H1 (cell line): ENCODE measurements at regions not wholly inside any gene's neighbourhood (a gene's known extent, or its start where the extent isn't known, plus 50 kb on each side); places are given as distances from the start of the nearest gene placed in this dataset.

ENCODE experiments used
- CTCF ChIA-PET: fragments of 300-600 bp; sonication (Branson Sonifier 250); formaldehyde crosslinking; loops from one replicate; lab custom pipeline; 2021; ENCODE audit not compliant: partially characterized antibody; lab: Charles Lee
- POLR2A ChIA-PET: fragments of 300-600 bp; sonication (Branson Sonifier 250); formaldehyde crosslinking; loops from one replicate; lab custom pipeline; 2021; ENCODE audit warnings: inconsistent platforms; ENCODE audit not compliant: partially characterized antibody; lab: Charles Lee
- DNase-seq, 2 experiments: peaks; one replicate each; pipeline versions ENCODE4 v3.0.0 to v3.0.0-alpha.2; 2010 to 2022; ENCODE audit warnings: low spot score in 2 of 2, low read depth in 1 of 2, mixed read lengths in 1 of 2
- FAIRE-seq: peaks from 2 replicates; lab custom pipeline; 2011; peaks lifted over from hg19 to GRCh38; lab: Jason Lieb, UNC
- H2AFZ ChIP-seq: 2 replicates; pipeline ENCODE4 v1.8.1; 2012; ENCODE audit warnings: low read length, inconsistent platforms
- H2AK5ac ChIP-seq: 2 replicates; pipeline ENCODE4 v1.6.1; 2013; ENCODE audit warnings: low read depth, low read length
- H2BK120ac ChIP-seq: replicated peaks from 2 replicates; pipeline ENCODE3; 2013; ENCODE audit warnings: low read depth, low read length, inconsistent platforms
- H2BK12ac ChIP-seq: 2 replicates; pipeline ENCODE4 v1.6.1; 2013; ENCODE audit warnings: low read depth, low read length
- H2BK15ac ChIP-seq: 2 replicates; pipeline ENCODE4 v1.6.1; 2013; ENCODE audit warnings: low read length
- H2BK20ac ChIP-seq: 2 replicates; pipeline ENCODE4 v1.6.1; 2013; ENCODE audit warnings: low read length
- H2BK5ac ChIP-seq: 2 replicates; pipeline ENCODE4 v1.6.1; 2013; ENCODE audit warnings: low read depth, low read length
- H3K14ac ChIP-seq: 2 replicates; pipeline ENCODE4 v1.6.1; 2013; ENCODE audit warnings: inconsistent platforms; ENCODE audit not compliant: insufficient read length
- H3K18ac ChIP-seq: 2 replicates; pipeline ENCODE4 v1.6.1; 2013; ENCODE audit warnings: low read length; ENCODE audit errors: extremely low read depth
- H3K23ac ChIP-seq: 2 replicates; pipeline ENCODE4 v1.6.1; 2013; ENCODE audit warnings: inconsistent platforms; ENCODE audit not compliant: insufficient read length
- H3K23me2 ChIP-seq: 2 replicates; pipeline ENCODE4 v1.6.1; 2013; ENCODE audit warnings: low read depth, low read length
- H3K27ac ChIP-seq: 2 replicates; pipeline ENCODE4 v1.6.1; 2011; ENCODE audit warnings: low read depth, low read length, inconsistent platforms
- H3K27me3 ChIP-seq, 4 experiments: replicated peaks in 1 of 4; 1 replicate in 1 of 4; 2 replicates in 3 of 4; pipeline versions ENCODE4 v1.6.1 to v1.8.1; 2011 to 2013; ENCODE audit warnings: low read length in 3 of 4, mild to moderate bottlenecking in 3 of 4, inconsistent platforms in 2 of 4, mixed read lengths in 2 of 4, moderate library complexity in 1 of 4; ENCODE audit not compliant: control insufficient read depth in 3 of 4, insufficient read depth in 3 of 4; ENCODE audit errors: extremely low read depth in 1 of 4
- H3K36me3 ChIP-seq, 4 experiments: 2 replicates each; pipeline versions ENCODE4 v1.6.1 to v1.8.1; 2011 to 2013; ENCODE audit warnings: mild to moderate bottlenecking in 4 of 4, low read length in 3 of 4, moderate library complexity in 2 of 4, control low read depth in 1 of 4, inconsistent platforms in 1 of 4; ENCODE audit not compliant: insufficient read depth in 4 of 4, control insufficient read depth in 2 of 4
- H3K4ac ChIP-seq: replicated peaks from 2 replicates; pipeline ENCODE3; 2013; ENCODE audit warnings: low read length, low read depth, mixed read lengths, inconsistent platforms; ENCODE audit not compliant: insufficient read length
- H3K4me1 ChIP-seq, 4 experiments: replicated peaks in 1 of 4; 1 replicate in 1 of 4; 2 replicates in 3 of 4; pipeline versions ENCODE4 v1.6.1 to v1.8.1; 2011 to 2013; ENCODE audit warnings: low read length in 3 of 4, inconsistent platforms in 2 of 4, mixed read lengths in 1 of 4; ENCODE audit not compliant: insufficient read depth in 4 of 4, control insufficient read depth in 3 of 4
- H3K4me2 ChIP-seq, 2 experiments: 2 replicates each; pipeline versions ENCODE4 v1.6.1 to v1.8.1; 2011 to 2013; ENCODE audit warnings: low read depth in 2 of 2, low read length in 2 of 2, control low read depth in 1 of 2, inconsistent platforms in 1 of 2, mild to moderate bottlenecking in 1 of 2; ENCODE audit not compliant: insufficient read depth in 1 of 2
- H3K4me3 ChIP-seq, 4 experiments: fragments of 200-600, 300-600 bp in 1 of 4; sonication (generic), shearing (Covaris generic), sonication (Bioruptor Twin) in 1 of 4; 2 replicates each; pipeline versions ENCODE4 v1.5.1 to v1.8.1; 2011 to 2016; ENCODE audit warnings: low read length in 4 of 4, low read depth in 3 of 4, control low read depth in 2 of 4, inconsistent platforms in 2 of 4, mild to moderate bottlenecking in 2 of 4, mixed read lengths in 1 of 4, moderate library complexity in 1 of 4; ENCODE audit not compliant: insufficient read depth in 2 of 4; ENCODE audit errors: extremely low read depth in 1 of 4
- H3K56ac ChIP-seq: replicated peaks from 2 replicates; pipeline ENCODE3; 2013; ENCODE audit warnings: low read depth, mild to moderate bottlenecking, mixed read lengths, low read length, inconsistent platforms; ENCODE audit not compliant: insufficient read length
- H3K79me1 ChIP-seq: 2 replicates; pipeline ENCODE4 v1.6.1; 2013; ENCODE audit warnings: low read depth, low read length, control low read depth
- H3K79me2 ChIP-seq, 2 experiments: 2 replicates each; pipeline versions ENCODE4 v1.6.1 to v1.8.1; 2012 to 2013; ENCODE audit warnings: low read length in 2 of 2, mild to moderate bottlenecking in 2 of 2, inconsistent platforms in 1 of 2; ENCODE audit not compliant: insufficient read depth in 2 of 2, control insufficient read depth in 1 of 2
- H3K9ac ChIP-seq, 4 experiments: replicated peaks in 1 of 4; 1 replicate in 1 of 4; 2 replicates in 3 of 4; pipeline versions ENCODE4 v1.6.1 to v1.8.1; 2011 to 2013; ENCODE audit warnings: low read depth in 3 of 4, low read length in 3 of 4, control low read depth in 2 of 4, mild to moderate bottlenecking in 2 of 4, moderate library complexity in 2 of 4, inconsistent platforms in 1 of 4; ENCODE audit errors: extremely low read depth in 1 of 4
- H3K9me3 ChIP-seq, 2 experiments: 2 replicates each; pipeline versions ENCODE4 v1.6.1 to v1.8.1; 2012 to 2013; ENCODE audit warnings: mild to moderate bottlenecking in 2 of 2, moderate library complexity in 2 of 2, control low read depth in 1 of 2, inconsistent platforms in 1 of 2, low read depth in 1 of 2, low read length in 1 of 2, mixed read lengths in 1 of 2; ENCODE audit not compliant: insufficient read depth in 2 of 2
- H4K20me1 ChIP-seq, 2 experiments: replicated peaks in 1 of 2; 2 replicates each; pipeline versions ENCODE3 to v1.8.1; 2011 to 2013; ENCODE audit warnings: inconsistent platforms in 2 of 2, low read length in 2 of 2, mild to moderate bottlenecking in 1 of 2; ENCODE audit not compliant: insufficient read depth in 2 of 2, control insufficient read depth in 1 of 2
- H4K5ac ChIP-seq: 2 replicates; pipeline ENCODE4 v1.6.1; 2013; ENCODE audit warnings: low read length, low read depth, mixed read lengths, inconsistent platforms; ENCODE audit not compliant: insufficient read length
- H4K8ac ChIP-seq: 2 replicates; pipeline ENCODE4 v1.8.0; 2013; ENCODE audit warnings: mild to moderate bottlenecking, moderate library complexity, low read length, inconsistent platforms; ENCODE audit not compliant: insufficient read depth; ENCODE audit errors: extremely low read depth
- H4K91ac ChIP-seq: replicated peaks from 2 replicates; pipeline ENCODE3; 2013; ENCODE audit warnings: low read length, mixed read lengths, inconsistent platforms; ENCODE audit not compliant: insufficient read length
- ASH2L ChIP-seq: fragments of 200-600, 300-600 bp; sonication (generic); IDR thresholded peaks from one replicate; pipeline ENCODE4 v1.7.1; 2017; ENCODE audit warnings: low read length
- EGR1 ChIP-seq: IDR thresholded peaks from 2 replicates; pipeline ENCODE4 v1.6.1; 2011; ENCODE audit warnings: low read depth, low read length, borderline replicate concordance
- EZH2 ChIP-seq: fragments of 200-600 bp; sonication (generic); IDR thresholded peaks from 2 replicates; pipeline ENCODE4 v1.7.1; 2012; ENCODE audit warnings: low read depth, mild to moderate bottlenecking, moderate library complexity, low read length, inconsistent platforms; ENCODE audit not compliant: severe bottlenecking
- FOSL1 ChIP-seq: IDR thresholded peaks from 2 replicates; pipeline ENCODE4 v1.6.1; 2011; ENCODE audit warnings: mild to moderate bottlenecking, low read depth, low read length, moderate library complexity; ENCODE audit not compliant: insufficient read depth
- GABPA ChIP-seq: IDR thresholded peaks from 2 replicates; pipeline ENCODE4 v1.6.1; 2011; ENCODE audit warnings: mild to moderate bottlenecking, low read length, moderate library complexity, borderline replicate concordance; ENCODE audit not compliant: insufficient read depth
- NANOG ChIP-seq: IDR thresholded peaks from 2 replicates; pipeline ENCODE4 v1.6.1; 2011; ENCODE audit warnings: low read length, low read depth, mild to moderate bottlenecking, inconsistent platforms; ENCODE audit not compliant: insufficient read depth, poor library complexity, severe bottlenecking
- RAD21 ChIP-seq, 2 experiments: IDR thresholded peaks in 1 of 2; conservative IDR thresholded peaks in 1 of 2; 2 replicates each; pipeline ENCODE4 v1.6.1; 2011; ENCODE audit warnings: low read depth in 2 of 2, low read length in 2 of 2, improper control_type of control experiment in 1 of 2, inconsistent platforms in 1 of 2, mild to moderate bottlenecking in 1 of 2, moderate library complexity in 1 of 2
- RFX5 ChIP-seq: IDR thresholded peaks from 2 replicates; pipeline ENCODE4 v1.6.1; 2011; ENCODE audit warnings: low read depth, low read length, improper control_type of control experiment, borderline replicate concordance
- SRF ChIP-seq: IDR thresholded peaks from 2 replicates; pipeline ENCODE4 v1.6.1; 2011; ENCODE audit warnings: mild to moderate bottlenecking, low read depth, low read length, moderate library complexity
- TAF1 ChIP-seq: IDR thresholded peaks from 2 replicates; pipeline ENCODE4 v1.6.1; 2011; ENCODE audit warnings: mild to moderate bottlenecking, low read depth, low read length
- WGBS, 2 experiments: shearing (Covaris generic) in 1 of 2; methylation state at CpG; one replicate each; pipeline versions ENCODE4 v1.1.6 to v1.1.7; 2013 to 2015; ENCODE audit warnings: low lambda C conversion rate in 2 of 2, mixed read lengths in 2 of 2, inconsistent platforms in 1 of 2, low coverage in 1 of 2, missing lambda C conversion rate in 1 of 2; ENCODE audit not compliant: insufficient replicate concordance in 2 of 2, insufficient coverage in 1 of 2, insufficient read length in 1 of 2; ENCODE audit errors: extremely low coverage in 1 of 2, missing lambda C conversion rate in 1 of 2; 5-methylcytosine and 5-hydroxymethylcytosine counted together
- TF ChIP-seq, protein P1 (sequence below), 3 experiments: IDR thresholded peaks; 1 replicate in 2 of 3; 2 replicates in 1 of 3; pipeline versions ENCODE4 v1.5.1 to v1.6.1; 2011; ENCODE audit warnings: low read length in 3 of 3, mild to moderate bottlenecking in 3 of 3, inconsistent platforms in 2 of 3, low read depth in 1 of 3, moderate library complexity in 1 of 3; ENCODE audit not compliant: insufficient read depth in 1 of 3; ENCODE audit errors: control extremely low read depth in 1 of 3

DNA sequence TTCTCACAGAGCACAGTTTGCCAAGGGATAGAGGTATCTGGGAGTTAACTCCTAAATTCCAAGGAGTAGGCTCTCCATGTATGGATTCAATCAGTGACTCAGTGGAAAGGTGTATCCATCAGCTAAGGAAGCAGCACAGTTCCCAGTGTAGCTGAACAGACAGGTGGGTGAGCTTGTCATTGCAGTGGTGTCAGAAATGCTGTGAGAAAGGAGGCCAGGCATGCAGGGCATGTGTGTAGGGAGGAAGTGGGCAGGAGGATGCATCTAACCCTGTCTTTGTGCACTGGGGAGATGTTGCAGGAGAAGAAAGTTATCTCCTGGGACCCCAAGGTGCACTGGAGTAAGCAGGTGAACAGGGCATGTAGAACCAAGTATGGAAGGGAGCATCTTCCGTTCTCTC is 539.0 kb downstream of the VRK1 start:
- DNase-seq (no peak), FAIRE-seq (no peak)
- H3K27ac ChIP-seq = no peak overlapping the region
- H2AK5ac ChIP-seq = no peak overlapping the region
- no peak overlapping the region for H4K5ac ChIP-seq
- H3K4me1 ChIP-seq = no peaks in the 10 kb centered on the region
- H3K27me3 ChIP-seq = no peaks in the 10 kb centered on the region
- no peak overlapping the region for H2BK20ac ChIP-seq
- no peak overlapping the region for H3K14ac ChIP-seq
- CTCF ChIA-PET = interaction anchor here (1.1 to 1.3 kb wide), 2 partner anchors 11 to 12 kb away, joined by 3 read pairs; no protein-coding TSS in a partner anchor
- no peak overlapping the region for H3K23ac ChIP-seq
- H3K9me3 ChIP-seq = peaks cover 16% of the 10 kb centered on the region in 2 experiments
- H4K20me1 ChIP-seq = no peaks in the 10 kb centered on the region
- no peaks in the 10 kb centered on the region; a peak in 1 of 8 replicates for H3K36me3 ChIP-seq
- H3K79me1 ChIP-seq = no peaks in the 10 kb centered on the region
- no peaks in the 10 kb centered on the region for H3K79me2 ChIP-seq
- H3K23me2 ChIP-seq = no peaks in the 10 kb centered on the region
- no peak overlapping the region for H2BK12ac ChIP-seq
- no peak overlapping the region for H3K4me2 ChIP-seq
- no peak overlapping the region for H4K8ac ChIP-seq
- WGBS, 2 experiments = 94% methylated on average over 1 of the region's 1 CpG; no CpG with 5 or more reads in 1 of the 2 experiments
- H2BK120ac ChIP-seq = no peak overlapping the region
- no peak overlapping the region for H4K91ac ChIP-seq
- no peak overlapping the region for H3K56ac ChIP-seq
- H3K4ac ChIP-seq = no peak overlapping the region
- no peak overlapping the region for H2BK5ac ChIP-seq
- no peak overlapping the region for H2AFZ ChIP-seq
- no peak overlapping the region for H3K9ac ChIP-seq
- POLR2A ChIA-PET = no interaction called here
- H3K4me3 ChIP-seq = no peak overlapping the region
- no peak overlapping the region for H3K18ac ChIP-seq
- no peak overlapping the region for H2BK15ac ChIP-seq
- TF ChIP-seq, protein P1, sequence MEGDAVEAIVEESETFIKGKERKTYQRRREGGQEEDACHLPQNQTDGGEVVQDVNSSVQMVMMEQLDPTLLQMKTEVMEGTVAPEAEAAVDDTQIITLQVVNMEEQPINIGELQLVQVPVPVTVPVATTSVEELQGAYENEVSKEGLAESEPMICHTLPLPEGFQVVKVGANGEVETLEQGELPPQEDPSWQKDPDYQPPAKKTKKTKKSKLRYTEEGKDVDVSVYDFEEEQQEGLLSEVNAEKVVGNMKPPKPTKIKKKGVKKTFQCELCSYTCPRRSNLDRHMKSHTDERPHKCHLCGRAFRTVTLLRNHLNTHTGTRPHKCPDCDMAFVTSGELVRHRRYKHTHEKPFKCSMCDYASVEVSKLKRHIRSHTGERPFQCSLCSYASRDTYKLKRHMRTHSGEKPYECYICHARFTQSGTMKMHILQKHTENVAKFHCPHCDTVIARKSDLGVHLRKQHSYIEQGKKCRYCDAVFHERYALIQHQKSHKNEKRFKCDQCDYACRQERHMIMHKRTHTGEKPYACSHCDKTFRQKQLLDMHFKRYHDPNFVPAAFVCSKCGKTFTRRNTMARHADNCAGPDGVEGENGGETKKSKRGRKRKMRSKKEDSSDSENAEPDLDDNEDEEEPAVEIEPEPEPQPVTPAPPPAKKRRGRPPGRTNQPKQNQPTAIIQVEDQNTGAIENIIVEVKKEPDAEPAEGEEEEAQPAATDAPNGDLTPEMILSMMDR (IDR thresholded peaks at IDR 0.05; ENCODE audit: control extremely low read depth in 1 of 3, insufficient read depth in 1 of 3, low read depth in 1 of 3, low read length in 3 of 3) = no peak
- no peak for TF ChIP-seq SRF
- TF ChIP-seq RAD21 (IDR thresholded peaks at IDR 0.05 in 1 of 2, conservative IDR thresholded peaks at IDR 0.05 in 1 of 2; ENCODE audit: low read depth in 2 of 2, low read length in 2 of 2) = no peak
- TF ChIP-seq FOSL1 = no peak
- no peak for TF ChIP-seq RFX5
- TF ChIP-seq NANOG = no peak
- no peak for TF ChIP-seq EGR1
- TF ChIP-seq GABPA = no peak
- no peak for TF ChIP-seq TAF1
- no peak for TF ChIP-seq EZH2
- no peak for TF ChIP-seq ASH2L
